GM12878 (cell line): ENCODE measurements at regions not wholly inside any gene's neighbourhood (a gene's known extent, or its start where the extent isn't known, plus 50 kb on each side); places are given as distances from the start of the nearest gene placed in this dataset.

Experiments
- ATAC-seq: fragments of 200-7000 bp; cut with Tn5 transposase; 3 replicates; pipeline ENCODE4 v1.9.1; 2020; ENCODE audit warnings: mild to moderate bottlenecking, moderate library complexity
- BruUV-seq: library from RNA; stranded (reverse); fragments of 400-500 nt; replicated peaks from 2 replicates; lab custom pipeline; 2021; lab: Mats Ljungman, UMichigan
- CTCF ChIA-PET: fragments of 300-600 bp; sonication (Branson Sonifier 250); formaldehyde crosslinking; extraction: SDS; loops from one replicate; lab custom pipeline; 2021; ENCODE audit warnings: inconsistent platforms; lab: Yijun Ruan, JAX
- POLR2A ChIA-PET: fragments of 350-600 bp; formaldehyde crosslinking; extraction: SDS; loops from one replicate; lab custom pipeline; 2021; ENCODE audit warnings: inconsistent platforms; lab: Charles Lee
- RAD21 ChIA-PET: fragments of 300-600 bp; sonication (Branson Sonifier 250); formaldehyde crosslinking; loops from one replicate; lab custom pipeline; 2023; ENCODE audit warnings: antibody characterized with exemption; ENCODE audit not compliant: unreplicated experiment; lab: Charles Lee
- SMC1A ChIA-PET: fragments of 300-600 bp; sonication (Branson Sonifier 250); formaldehyde crosslinking; loops from one replicate; lab custom pipeline; 2023; ENCODE audit not compliant: unreplicated experiment, uncharacterized antibody; lab: Charles Lee
- DNase-seq: peaks from one replicate; pipeline ENCODE4 v3.0.0-alpha.2; 2011; ENCODE audit warnings: low read depth, low spot score
- FAIRE-seq: peaks from 3 replicates; lab custom pipeline; 2011; peaks lifted over from hg19 to GRCh38; lab: Jason Lieb, UNC
- H2AFZ ChIP-seq: 2 replicates; pipeline ENCODE4 v1.6.0; 2011; ENCODE audit warnings: low read depth, low read length, control low read depth; ENCODE audit not compliant: control insufficient read depth
- H3K27ac ChIP-seq: 2 replicates; pipeline ENCODE4 v1.5.1; 2011; ENCODE audit warnings: control low read depth; ENCODE audit not compliant: control insufficient read depth, insufficient read depth
- H3K27me3 ChIP-seq, 2 experiments: replicated peaks in 1 of 2; 2 replicates each; pipeline versions ENCODE4 v1.6.0 to v1.6.1; 2011; ENCODE audit warnings: low read length in 1 of 2; ENCODE audit not compliant: control insufficient read depth in 2 of 2, insufficient read depth in 2 of 2
- H3K36me3 ChIP-seq, 2 experiments: 2 replicates each; pipeline ENCODE4 v1.5.1; 2011; ENCODE audit warnings: low read length in 1 of 2; ENCODE audit not compliant: control insufficient read depth in 2 of 2, insufficient read depth in 2 of 2
- H3K4me1 ChIP-seq: 2 replicates; pipeline ENCODE4 v1.6.1; 2011; ENCODE audit warnings: mild to moderate bottlenecking, low read length, moderate library complexity, mixed read lengths; ENCODE audit not compliant: control insufficient read depth, insufficient read depth
- H3K4me2 ChIP-seq: 2 replicates; pipeline ENCODE4 v1.6.0; 2011; ENCODE audit warnings: control low read depth; ENCODE audit not compliant: control insufficient read depth, insufficient read depth
- H3K4me3 ChIP-seq: fragments of 200-600 bp; sonication (generic); 2 replicates; pipeline ENCODE4 v1.5.1; 2016
- H3K79me2 ChIP-seq: 2 replicates; pipeline ENCODE4 v1.6.0; 2011; ENCODE audit warnings: low read length; ENCODE audit not compliant: control insufficient read depth, insufficient read depth
- H3K9ac ChIP-seq: 2 replicates; pipeline ENCODE4 v1.8.0; 2011; ENCODE audit warnings: low read length, control low read depth, mixed read lengths; ENCODE audit not compliant: control insufficient read depth, insufficient read depth
- H3K9me3 ChIP-seq: replicated peaks from 3 replicates; pipeline ENCODE4 v1.5.1; 2011; ENCODE audit warnings: mild to moderate bottlenecking, low read length; ENCODE audit not compliant: control insufficient read depth, insufficient read depth
- H4K20me1 ChIP-seq: 2 replicates; pipeline ENCODE4 v1.6.0; 2011; ENCODE audit not compliant: control insufficient read depth, insufficient read depth
- CBX5 ChIP-seq: sonication (generic); IDR thresholded peaks from 2 replicates; pipeline ENCODE4 v1.6.1; 2016; ENCODE audit warnings: low read depth, moderate library complexity, mild to moderate bottlenecking, inconsistent platforms
- EZH2 ChIP-seq: IDR thresholded peaks from 2 replicates; pipeline ENCODE4 v1.6.1; 2012; ENCODE audit warnings: low read depth, mild to moderate bottlenecking, control low read depth, inconsistent platforms, low read length, borderline replicate concordance; ENCODE audit not compliant: control insufficient read depth
- FOS ChIP-seq: IDR thresholded peaks from 3 replicates; pipeline ENCODE4 v1.6.1; 2011; ENCODE audit warnings: borderline replicate concordance; ENCODE audit not compliant: insufficient read length; ENCODE audit errors: extremely low read depth
- FOXM1 ChIP-seq: IDR thresholded peaks from 2 replicates; pipeline ENCODE4 v1.6.1; 2012; ENCODE audit warnings: low read depth, mild to moderate bottlenecking, inconsistent platforms, low read length, moderate library complexity
- MEF2A ChIP-seq: IDR thresholded peaks from 2 replicates; pipeline ENCODE4 v1.6.1; 2011; ENCODE audit warnings: low read depth, mild to moderate bottlenecking, low read length, moderate library complexity; ENCODE audit not compliant: insufficient read depth
- MTA2 ChIP-seq: fragments of 450-650 bp; IDR thresholded peaks from 2 replicates; pipeline ENCODE4 v1.6.1; 2016; ENCODE audit warnings: low read depth, mild to moderate bottlenecking, moderate library complexity
- MXI1 ChIP-seq: fragments of 150-350 bp; IDR thresholded peaks from 2 replicates; pipeline ENCODE4 v1.6.1; 2011; ENCODE audit warnings: low read depth, mild to moderate bottlenecking, inconsistent platforms, low read length, improper control_type of control experiment
- NFXL1 ChIP-seq: fragments of 450-650 bp; IDR thresholded peaks from 2 replicates; pipeline ENCODE4 v1.6.1; 2017; ENCODE audit warnings: antibody characterized with exemption, mild to moderate bottlenecking, borderline replicate concordance
- POLR2AphosphoS2 ChIP-seq: IDR thresholded peaks from 2 replicates; pipeline ENCODE4 v1.6.1; 2011; ENCODE audit warnings: low read depth, mild to moderate bottlenecking, low read length, improper control_type of control experiment, moderate library complexity
- POU2F2 ChIP-seq: IDR thresholded peaks from 3 replicates; pipeline ENCODE4 v1.6.1; 2011; ENCODE audit warnings: low read depth, mild to moderate bottlenecking, low read length, borderline replicate concordance
- SMARCA5 ChIP-seq: fragments of 450-650 bp; IDR thresholded peaks from 2 replicates; pipeline ENCODE4 v1.6.1; 2017; ENCODE audit warnings: mild to moderate bottlenecking
- SMC3 ChIP-seq: IDR thresholded peaks from 2 replicates; pipeline ENCODE4 v1.6.1; 2011; ENCODE audit warnings: low read length, improper control_type of control experiment, borderline replicate concordance
- TARDBP ChIP-seq: IDR thresholded peaks from 2 replicates; pipeline ENCODE4 v1.6.1; 2016; ENCODE audit warnings: borderline replicate concordance
- TBL1XR1 ChIP-seq: IDR thresholded peaks from 2 replicates; pipeline ENCODE4 v1.6.1; 2012; ENCODE audit warnings: low read depth, low read length, improper control_type of control experiment
- TCF3 ChIP-seq: IDR thresholded peaks from 2 replicates; pipeline ENCODE4 v1.6.1; 2012; ENCODE audit warnings: low read depth, mild to moderate bottlenecking, low read length, borderline replicate concordance; ENCODE audit not compliant: insufficient read depth
- ZBED1 ChIP-seq: IDR thresholded peaks from 2 replicates; pipeline ENCODE4 v1.6.1; 2016; ENCODE audit warnings: borderline replicate concordance
- WGBS: methylation state at CpG from one replicate; pipeline ENCODE4 v1.1.6; 2016; ENCODE audit warnings: low lambda C conversion rate; ENCODE audit not compliant: insufficient replicate concordance, insufficient coverage; ENCODE audit errors: missing lambda C conversion rate; 5-methylcytosine and 5-hydroxymethylcytosine counted together
- in situ Hi-C: fragments of 300-500 bp; cut with MboI; formaldehyde crosslinking; loops from 9 replicates; pipeline ENCODE4 v1.14.3; 2018; ENCODE audit warnings: mixed read lengths
- intact Hi-C: fragments of 100-400 bp; cut with micrococcal nuclease; formaldehyde crosslinking; loops from one replicate; pipeline ENCODE4 v1.14.2; 2022; ENCODE audit not compliant: unreplicated experiment
- TF ChIP-seq, protein P1 (sequence below): IDR thresholded peaks from 2 replicates; pipeline ENCODE4 v1.6.1; 2012; ENCODE audit warnings: low read length, inconsistent platforms
- TF ChIP-seq, protein P2 (sequence below): fragments of 150-350 bp; IDR thresholded peaks from 2 replicates; pipeline ENCODE4 v1.6.1; 2016; ENCODE audit warnings: low read depth, low read length

DNA sequence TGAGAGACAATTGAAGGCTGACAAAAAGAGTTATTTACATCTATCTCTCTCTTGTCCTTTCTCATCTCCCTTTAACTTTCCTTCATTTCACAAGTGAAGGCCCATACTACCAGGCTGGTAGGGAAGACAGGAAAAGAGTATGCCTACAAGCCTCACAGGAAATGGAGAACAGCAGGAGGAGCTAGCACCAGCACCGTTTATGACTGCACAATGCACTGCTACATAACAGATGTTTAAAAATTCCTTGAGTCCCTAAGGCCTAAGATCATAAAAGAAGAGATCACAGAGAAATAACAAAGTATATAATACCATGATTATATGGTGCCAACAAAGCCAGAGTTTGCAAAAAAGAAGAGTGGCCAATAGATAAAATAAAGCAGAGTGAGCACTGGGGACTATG, 194.8 kb downstream of the UNC5CL start:
- Histone ChIP-seq H3K27ac (no peak overlapping the region), H3K79me2 (no peaks in the 10 kb centered on the region), H3K4me3 (no peak overlapping the region), H3K9ac (no peak overlapping the region), H3K9me3 (no peaks in the 10 kb centered on the region), H4K20me1 (no peaks in the 10 kb centered on the region), H3K4me2 (no peak overlapping the region), H3K27me3 (peaks cover 2 to 10% of the 10 kb centered on the region in 2 experiments; a peak in 3 of 4 replicates), H3K4me1 (no peaks in the 10 kb centered on the region), H2AFZ (no peak overlapping the region), H3K36me3 (no peaks in the 10 kb centered on the region)
- DNase-seq (no peak), FAIRE-seq (no peak), ATAC-seq (no peak)
- SMC1A ChIA-PET, result interaction anchor here (0.8 kb wide), 1 partner anchor 9 kb away, joined by 3 read pairs; no protein-coding TSS in a partner anchor
- POLR2A ChIA-PET, result no interaction called here
- WGBS, result 0% methylated on average over 1 of the region's 1 CpG
- TF ChIP-seq FOXM1 (no peak), MXI1 (no peak), SMARCA5 (no peak), TBL1XR1 (no peak), CBX5 (no peak), EZH2 (no peak), POU2F2 (no peak), FOS (no peak), MTA2 (no peak), MEF2A (no peak), POLR2AphosphoS2 (no peak), NFXL1 (no peak), ZBED1 (no peak), SMC3 (no peak), TARDBP (no peak), TCF3 (no peak)
- TF ChIP-seq, protein P1, sequence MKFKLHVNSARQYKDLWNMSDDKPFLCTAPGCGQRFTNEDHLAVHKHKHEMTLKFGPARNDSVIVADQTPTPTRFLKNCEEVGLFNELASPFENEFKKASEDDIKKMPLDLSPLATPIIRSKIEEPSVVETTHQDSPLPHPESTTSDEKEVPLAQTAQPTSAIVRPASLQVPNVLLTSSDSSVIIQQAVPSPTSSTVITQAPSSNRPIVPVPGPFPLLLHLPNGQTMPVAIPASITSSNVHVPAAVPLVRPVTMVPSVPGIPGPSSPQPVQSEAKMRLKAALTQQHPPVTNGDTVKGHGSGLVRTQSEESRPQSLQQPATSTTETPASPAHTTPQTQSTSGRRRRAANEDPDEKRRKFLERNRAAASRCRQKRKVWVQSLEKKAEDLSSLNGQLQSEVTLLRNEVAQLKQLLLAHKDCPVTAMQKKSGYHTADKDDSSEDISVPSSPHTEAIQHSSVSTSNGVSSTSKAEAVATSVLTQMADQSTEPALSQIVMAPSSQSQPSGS, result no peak
- TF ChIP-seq, protein P2, sequence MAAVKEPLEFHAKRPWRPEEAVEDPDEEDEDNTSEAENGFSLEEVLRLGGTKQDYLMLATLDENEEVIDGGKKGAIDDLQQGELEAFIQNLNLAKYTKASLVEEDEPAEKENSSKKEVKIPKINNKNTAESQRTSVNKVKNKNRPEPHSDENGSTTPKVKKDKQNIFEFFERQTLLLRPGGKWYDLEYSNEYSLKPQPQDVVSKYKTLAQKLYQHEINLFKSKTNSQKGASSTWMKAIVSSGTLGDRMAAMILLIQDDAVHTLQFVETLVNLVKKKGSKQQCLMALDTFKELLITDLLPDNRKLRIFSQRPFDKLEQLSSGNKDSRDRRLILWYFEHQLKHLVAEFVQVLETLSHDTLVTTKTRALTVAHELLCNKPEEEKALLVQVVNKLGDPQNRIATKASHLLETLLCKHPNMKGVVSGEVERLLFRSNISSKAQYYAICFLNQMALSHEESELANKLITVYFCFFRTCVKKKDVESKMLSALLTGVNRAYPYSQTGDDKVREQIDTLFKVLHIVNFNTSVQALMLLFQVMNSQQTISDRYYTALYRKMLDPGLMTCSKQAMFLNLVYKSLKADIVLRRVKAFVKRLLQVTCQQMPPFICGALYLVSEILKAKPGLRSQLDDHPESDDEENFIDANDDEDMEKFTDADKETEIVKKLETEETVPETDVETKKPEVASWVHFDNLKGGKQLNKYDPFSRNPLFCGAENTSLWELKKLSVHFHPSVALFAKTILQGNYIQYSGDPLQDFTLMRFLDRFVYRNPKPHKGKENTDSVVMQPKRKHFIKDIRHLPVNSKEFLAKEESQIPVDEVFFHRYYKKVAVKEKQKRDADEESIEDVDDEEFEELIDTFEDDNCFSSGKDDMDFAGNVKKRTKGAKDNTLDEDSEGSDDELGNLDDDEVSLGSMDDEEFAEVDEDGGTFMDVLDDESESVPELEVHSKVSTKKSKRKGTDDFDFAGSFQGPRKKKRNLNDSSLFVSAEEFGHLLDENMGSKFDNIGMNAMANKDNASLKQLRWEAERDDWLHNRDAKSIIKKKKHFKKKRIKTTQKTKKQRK, result no peak
- CTCF ChIA-PET, result interaction anchor here (1.0 to 4.3 kb wide), 5 partner anchors 22 to 978 kb away, joined by 3 to 23 read pairs (median 12); no protein-coding TSS in a partner anchor
- intact Hi-C loops (loop anchor here (10.0 kb wide), 1 partner anchor 289 kb away; no protein-coding TSS in a partner anchor), in situ Hi-C loops (no loop called here)
- no TSS peak for BruUV-seq
- RAD21 ChIA-PET, result no interaction called here
